ENCODE measurements at regions not wholly inside any gene's neighbourhood (a gene's known extent, or its start where the extent isn't known, plus 50 kb on each side); places are given as distances from the start of the nearest gene placed in this dataset.

GRCh38 chr5:130975299-130975698 is 189.8 kb downstream of the HINT1 start:
- no peaks in the 10 kb centered on the region for H3F3A ChIP-seq (ENCODE audit: low read depth)
- Mint-ChIP-seq H3K27me3 (ENCODE audit: insufficient read depth, low read depth) (peaks cover 2% of the 10 kb centered on the region), H3K36me3 (no peaks in the 10 kb centered on the region), H3K27ac (no peak overlapping the region), H3K9me3 (no peaks in the 10 kb centered on the region), H3K4me1 (no peaks in the 10 kb centered on the region), H3K4me3 (no peak overlapping the region)
- no peaks in the 10 kb centered on the region for H3K9me3 ChIP-seq (ENCODE audit: low read depth)
- no peak for DNase-seq (ENCODE audit: low spot score)
- H3K27ac ChIP-seq, result no peak overlapping the region
- TF ChIP-seq EZH2phosphoT487 (IDR thresholded peaks at IDR 0.05), result no peak
- no peak for TF ChIP-seq EZH2 (IDR thresholded peaks at IDR 0.05)
- no peak for TF ChIP-seq CTCF (IDR thresholded peaks at IDR 0.05)
- H3K4me1 ChIP-seq, result no peaks in the 10 kb centered on the region
- no peaks in the 10 kb centered on the region for H3K79me2 ChIP-seq (ENCODE audit: low read depth)
- H4K20me1 ChIP-seq (ENCODE audit: low read depth), result no peaks in the 10 kb centered on the region
- H3K9ac ChIP-seq, result no peak overlapping the region
- H2AFZ ChIP-seq (replicated peaks), result no peak overlapping the region
- H3K27me3 ChIP-seq, result no peaks in the 10 kb centered on the region
- no peaks in the 10 kb centered on the region for H3K36me3 ChIP-seq
- no peak overlapping the region for H3K4me2 ChIP-seq
- H3K4me3 ChIP-seq, result no peak overlapping the region

DNA sequence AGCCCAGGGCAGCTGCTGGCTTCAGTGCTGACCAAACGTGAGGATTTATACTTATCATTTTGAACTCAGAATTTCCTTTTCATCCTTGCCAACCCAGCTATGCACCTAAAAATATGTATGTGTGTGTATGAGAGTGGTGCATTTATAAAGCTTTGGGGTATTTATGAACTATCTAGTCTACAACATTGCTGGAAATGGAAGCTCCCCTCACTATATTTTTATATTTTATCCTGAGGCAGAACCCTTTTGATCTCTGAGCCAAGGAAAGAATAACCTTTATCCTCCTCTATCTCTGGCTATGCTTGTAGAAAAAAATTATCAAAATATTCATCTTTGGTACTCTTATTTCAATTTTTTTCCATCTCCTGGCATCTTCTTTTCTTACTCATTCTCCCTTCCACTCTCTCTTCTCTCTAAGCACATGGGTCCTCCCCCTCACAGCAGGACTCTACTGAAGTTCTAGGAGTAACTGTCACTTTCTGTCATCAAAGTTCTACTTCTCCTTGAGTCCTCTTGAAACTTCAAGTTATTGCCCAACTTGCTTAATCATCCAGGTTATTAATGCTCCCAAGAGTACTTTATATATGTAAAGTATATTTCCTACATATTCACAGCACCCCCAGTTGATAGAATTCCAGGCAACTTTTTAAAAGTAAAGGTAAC is 190.9 kb downstream of the HINT1 start:
- no peak overlapping the region for H3K4me3 Mint-ChIP-seq
- H3K4me1 ChIP-seq, result no peaks in the 10 kb centered on the region
- H3K4me1 Mint-ChIP-seq, result no peaks in the 10 kb centered on the region
- H3K4me3 ChIP-seq, result no peak overlapping the region
- H3K36me3 ChIP-seq, result no peaks in the 10 kb centered on the region
- H3K4me2 ChIP-seq, result no peak overlapping the region
- peaks cover 2% of the 10 kb centered on the region for H3K27me3 Mint-ChIP-seq (ENCODE audit: insufficient read depth, low read depth)
- TF ChIP-seq CTCF (IDR thresholded peaks at IDR 0.05), result no peak
- no peak for DNase-seq (ENCODE audit: low spot score)
- no peaks in the 10 kb centered on the region for H3F3A ChIP-seq (ENCODE audit: low read depth)
- no peaks in the 10 kb centered on the region for H3K9me3 ChIP-seq (ENCODE audit: low read depth)
- no peaks in the 10 kb centered on the region for H3K9me3 Mint-ChIP-seq
- no peaks in the 10 kb centered on the region for H4K20me1 ChIP-seq (ENCODE audit: low read depth)
- no peak overlapping the region for H3K9ac ChIP-seq
- no peaks in the 10 kb centered on the region for H3K79me2 ChIP-seq (ENCODE audit: low read depth)
- H3K27ac ChIP-seq, result no peak overlapping the region
- H2AFZ ChIP-seq (replicated peaks), result no peak overlapping the region
- H3K27me3 ChIP-seq, result no peaks in the 10 kb centered on the region
- no peaks in the 10 kb centered on the region for H3K36me3 Mint-ChIP-seq
- H3K27ac Mint-ChIP-seq, result no peak overlapping the region

DNA sequence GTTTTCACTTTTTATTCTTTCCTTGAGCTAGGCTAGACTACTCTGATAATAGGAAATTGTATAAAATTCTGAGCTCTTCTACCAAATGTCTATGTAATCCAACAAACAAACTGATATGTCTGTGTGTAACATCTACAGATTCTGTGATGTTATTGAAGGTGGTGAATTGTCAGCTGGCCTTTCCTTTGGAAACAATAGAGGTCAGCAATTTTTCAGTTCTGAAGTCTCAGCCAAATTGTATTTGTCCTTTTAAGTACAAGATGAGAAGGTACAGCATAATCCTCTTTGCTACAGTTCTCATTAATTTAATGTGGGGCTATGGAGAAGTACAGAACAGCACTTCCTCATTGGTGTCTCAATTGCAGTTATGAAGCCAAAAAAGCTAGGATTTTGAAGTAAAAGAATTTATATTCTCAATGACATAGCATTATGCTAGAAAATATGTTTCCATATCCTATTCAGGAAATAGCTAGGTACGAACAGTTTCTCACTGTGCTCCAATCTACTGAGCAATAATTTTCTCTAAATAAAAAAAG is 198.0 kb downstream of the HINT1 start:
- Histone ChIP-seq H4K20me1 (ENCODE audit: low read depth) (no peaks in the 10 kb centered on the region), H3K9me3 (ENCODE audit: low read depth) (no peaks in the 10 kb centered on the region), H3K27me3 (no peaks in the 10 kb centered on the region), H2AFZ (replicated peaks) (no peak overlapping the region), H3K4me1 (no peaks in the 10 kb centered on the region), H3K27ac (no peak overlapping the region), H3K9ac (no peak overlapping the region), H3K4me2 (no peak overlapping the region), H3K36me3 (no peaks in the 10 kb centered on the region), H3K79me2 (ENCODE audit: low read depth) (no peaks in the 10 kb centered on the region), H3F3A (ENCODE audit: low read depth) (no peaks in the 10 kb centered on the region), H3K4me3 (no peak overlapping the region)
- Mint-ChIP-seq H3K4me3 (no peak overlapping the region), H3K4me1 (no peaks in the 10 kb centered on the region), H3K27ac (no peak overlapping the region), H3K9me3 (peaks cover 6% of the 10 kb centered on the region), H3K27me3 (ENCODE audit: insufficient read depth, low read depth) (peaks cover 2% of the 10 kb centered on the region), H3K36me3 (no peaks in the 10 kb centered on the region)
- no peak for DNase-seq (ENCODE audit: low spot score)
- TF ChIP-seq EZH2 (IDR thresholded peaks at IDR 0.05) (no peak), CTCF (IDR thresholded peaks at IDR 0.05) (no peak), EZH2phosphoT487 (IDR thresholded peaks at IDR 0.05) (no peak)

Data from neural progenitor cell (in vitro differentiated cells).